Right ventricle myocardium superior (tissue), 1 donor: ENCODE measurements at regions not wholly inside any gene's neighbourhood (a gene's known extent, or its start where the extent isn't known, plus 50 kb on each side); places are given as distances from the start of the nearest gene placed in this dataset.
"Not testable (repeated sequence)": the region's sequence is repeated elsewhere in the genome, so short reads cannot be mapped to it uniquely, and the experiment has no call there.

Experiments
- ATAC-seq: fragments of 200-7000 bp; cut with Tn5 transposase; one replicate; pipeline ENCODE4 v1.9.1; 2020; ENCODE audit warnings: mild to moderate bottlenecking; ENCODE audit not compliant: poor library complexity
- DNase-seq: peaks from one replicate; pipeline ENCODE4 v3.0.0-alpha.2; 2020
- intact Hi-C: fragments of 100-400 bp; cut with DNase I; formaldehyde crosslinking; loops from one replicate; pipeline ENCODE4 v1.11.2; 2022
- donor health status: DM: no; HTN: yes; CAD: no; lungs with severe emphysema.

- intact Hi-C loops, result not testable (repeated sequence)
Observed at GRCh38 chr2:113343800-113344199, 65.1 kb upstream of the PAX8 start.

GRCh38 chr2:113342650-113343049, 63.9 kb upstream of the PAX8 start:
- ATAC-seq, result no peak
- DNase-seq, result peak; percentile 50
- intact Hi-C loops, result no loop called here

More at GRCh38 chr2:113343800-113344199, 65.1 kb upstream of the PAX8 start:
- not testable (repeated sequence) for DNase-seq, ATAC-seq

GRCh38 chr2:113341870-113342253, 63.1 kb upstream of the PAX8 start:
- intact Hi-C loops, ATAC-seq, DNase-seq: not testable (repeated sequence)

GRCh38 chr2:113341191-113341869, 62.6 kb upstream of the PAX8 start:
- intact Hi-C loops, result no loop called here
- ATAC-seq (no peak), DNase-seq (no peak)

- intact Hi-C loops, result no loop called here
- peak; percentile 75 for DNase-seq
- ATAC-seq, result peak; percentile 89
Observed at GRCh38 chr2:113337809-113338208, 59.1 kb upstream of the PAX8 start.

- intact Hi-C loops, result not testable (repeated sequence)
- DNase-seq, result peak; percentile 59
- peak; percentile 61 for ATAC-seq
Observed at GRCh38 chr2:113336040-113336439, 57.3 kb upstream of the PAX8 start.

- no peak for DNase-seq
- no peak for ATAC-seq
- intact Hi-C loops, result no loop called here
Observed at GRCh38 chr2:113334147-113334546, 55.4 kb upstream of the PAX8 start.

- intact Hi-C loops, ATAC-seq, DNase-seq: not testable (repeated sequence)
Observed at GRCh38 chr2:113333735-113334134, 55.0 kb upstream of the PAX8 start.

GRCh38 chr2:113330060-113330767, 51.5 kb upstream of the PAX8 start:
- intact Hi-C loops, DNase-seq, ATAC-seq: not testable (repeated sequence)

GRCh38 chr2:113328973-113329372, 50.3 kb upstream of the PAX8 start:
- DNase-seq, ATAC-seq, intact Hi-C loops: not testable (repeated sequence)

GRCh38 chr2:113328572-113328971, 49.9 kb upstream of the PAX8 start:
- ATAC-seq, DNase-seq, intact Hi-C loops: not testable (repeated sequence)
